HAP-1 (cell line): ENCODE measurements at regions not wholly inside any gene's neighbourhood (a gene's known extent, or its start where the extent isn't known, plus 50 kb on each side); places are given as distances from the start of the nearest gene placed in this dataset.
"Not testable (repeated sequence)": the region's sequence is repeated elsewhere in the genome, so short reads cannot be mapped to it uniquely, and the experiment has no call there.

Experiments used
- DNase-seq, 2 experiments: peaks; one replicate each; pipeline ENCODE4 v3.0.0-alpha.2; 2016 to 2020; ENCODE audit warnings: low spot score in 2 of 2
- H3K27me3 ChIP-seq: fragments of 250-450 bp; sonication (Bioruptor Pico); 2 replicates; pipeline ENCODE4 v1.5.1; 2020; ENCODE audit warnings: low read depth, mild to moderate bottlenecking, moderate library complexity
- H3K36me3 ChIP-seq: fragments of 250-450 bp; sonication (Bioruptor Pico); replicated peaks from 2 replicates; pipeline ENCODE4 v1.5.1; 2020; ENCODE audit warnings: mild to moderate bottlenecking
- H3K4me1 ChIP-seq: fragments of 250-450 bp; sonication (Bioruptor Pico); 2 replicates; pipeline ENCODE4 v1.5.1; 2020; ENCODE audit warnings: mild to moderate bottlenecking
- H3K4me3 ChIP-seq: fragments of 250-450 bp; sonication (Bioruptor Pico); 2 replicates; pipeline ENCODE4 v1.5.1; 2020; ENCODE audit warnings: mild to moderate bottlenecking, moderate library complexity
- H3K9me3 ChIP-seq: fragments of 250-450 bp; sonication (Bioruptor Pico); 2 replicates; pipeline ENCODE4 v1.5.1; 2020; ENCODE audit warnings: mild to moderate bottlenecking, moderate library complexity
- in situ Hi-C: fragments of 300-500 bp; cut with MboI; formaldehyde crosslinking; loops from 3 replicates; pipeline ENCODE4 v1.14.3; 2020; ENCODE audit warnings: low sequenced_read_pairs, inconsistent platforms, mixed read lengths

DNA sequence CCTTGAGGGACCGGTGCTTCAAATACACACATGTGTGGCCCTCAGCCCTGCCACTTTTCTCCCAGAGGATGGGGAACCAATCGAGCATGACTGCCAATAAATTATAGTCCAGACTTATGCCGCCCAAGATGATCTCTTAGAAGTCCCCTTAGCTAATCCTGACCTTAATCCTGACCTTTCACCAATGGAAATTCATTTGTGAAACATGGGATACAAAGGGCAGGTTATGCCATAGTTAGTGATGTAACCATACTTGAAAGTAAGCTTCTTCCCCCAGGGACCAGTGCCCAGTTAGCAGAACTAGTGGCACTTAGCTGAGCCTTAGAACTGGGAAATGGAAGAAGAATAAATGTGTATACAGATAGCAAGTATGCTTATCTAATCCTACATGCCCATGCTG, 190.6 kb downstream of the FBXO4 start:
- H3K27me3 ChIP-seq, H3K9me3 ChIP-seq, in situ Hi-C loops, DNase-seq, H3K4me1 ChIP-seq, H3K4me3 ChIP-seq, H3K36me3 ChIP-seq: not testable (repeated sequence)

- Histone ChIP-seq H3K36me3 (no peaks in the 10 kb centered on the region), H3K4me1 (no peaks in the 10 kb centered on the region), H3K9me3 (no peaks in the 10 kb centered on the region), H3K27me3 (no peaks in the 10 kb centered on the region), H3K4me3 (no peak overlapping the region)
- no peak for DNase-seq
- in situ Hi-C loops = no loop called here
These were observed 195.0 kb downstream of the FBXO4 start for GRCh38 chr5:42120070-42120469.

DNA sequence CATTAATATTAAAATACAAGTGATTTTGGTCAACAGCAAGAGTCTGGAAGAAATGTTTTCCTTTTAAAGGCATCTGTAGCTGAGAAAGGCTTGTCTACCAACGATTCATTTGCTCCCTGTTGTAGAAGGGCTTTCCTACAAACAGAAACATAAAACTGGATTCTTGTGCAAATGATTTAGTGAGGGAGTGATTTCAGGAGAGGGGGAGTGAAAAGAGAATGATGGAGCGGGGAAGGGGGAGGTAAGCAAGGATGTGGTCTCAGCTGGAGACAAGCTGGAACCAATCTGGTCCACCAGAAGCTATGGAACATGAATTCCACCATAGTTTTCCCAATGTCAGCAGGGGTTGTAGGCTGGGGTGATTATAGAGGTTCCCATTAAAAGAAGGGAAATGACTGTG, 196.3 kb downstream of the FBXO4 start:
- no peak for DNase-seq
- Histone ChIP-seq H3K4me1 (no peaks in the 10 kb centered on the region), H3K36me3 (no peaks in the 10 kb centered on the region), H3K4me3 (no peak overlapping the region), H3K9me3 (no peaks in the 10 kb centered on the region), H3K27me3 (no peaks in the 10 kb centered on the region)
- in situ Hi-C loops = no loop called here

DNA sequence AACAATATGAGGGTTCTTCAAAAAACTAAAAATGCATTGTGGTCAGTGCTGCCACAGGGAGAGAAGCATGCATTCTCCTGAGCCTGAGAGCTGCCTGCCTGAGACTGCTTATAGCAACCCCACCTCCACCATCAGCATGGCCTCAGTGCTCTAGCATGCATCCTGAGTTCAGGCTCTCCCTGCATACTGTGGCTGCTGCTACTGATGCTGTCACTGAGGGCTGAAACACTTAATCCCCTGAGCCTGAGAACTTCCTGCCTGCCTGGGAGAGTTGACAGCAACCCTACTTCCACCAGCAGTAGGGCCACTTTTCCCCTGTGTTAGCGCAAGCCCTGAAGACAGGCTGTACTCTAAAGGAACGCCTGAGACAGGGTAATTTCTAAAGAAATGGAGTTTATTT, 206.0 kb downstream of the FBXO4 start:
- DNase-seq = no peak
- in situ Hi-C loops = no loop called here
- H3K36me3 ChIP-seq = no peaks in the 10 kb centered on the region
- no peak overlapping the region for H3K4me3 ChIP-seq
- H3K4me1 ChIP-seq = no peaks in the 10 kb centered on the region
- no peaks in the 10 kb centered on the region for H3K9me3 ChIP-seq
- H3K27me3 ChIP-seq = no peaks in the 10 kb centered on the region

DNA sequence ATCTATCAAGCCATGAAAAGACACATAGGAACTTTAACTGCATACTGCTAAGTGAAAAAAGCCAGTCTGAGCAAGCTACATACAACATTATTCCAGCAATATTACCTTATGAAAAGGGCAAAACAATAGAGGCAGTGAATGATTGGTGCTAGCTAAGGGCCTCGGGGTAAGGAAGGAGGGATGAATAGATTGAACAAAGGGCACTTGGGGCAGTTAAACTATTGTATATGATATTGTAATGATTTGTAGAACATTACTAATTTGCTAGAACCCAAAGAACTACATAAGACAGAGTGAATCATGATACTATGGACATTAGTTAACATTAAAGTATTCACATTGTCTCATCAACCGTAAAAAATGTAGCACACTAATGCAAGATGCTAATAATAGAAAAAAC, 218.3 kb downstream of the FBXO4 start:
- Histone ChIP-seq H3K4me3 (no peak overlapping the region), H3K27me3 (no peaks in the 10 kb centered on the region), H3K4me1 (no peaks in the 10 kb centered on the region), H3K36me3 (no peaks in the 10 kb centered on the region), H3K9me3 (no peaks in the 10 kb centered on the region)
- no peak for DNase-seq
- in situ Hi-C loops = no loop called here

- Histone ChIP-seq H3K4me1 (no peaks in the 10 kb centered on the region), H3K27me3 (no peaks in the 10 kb centered on the region), H3K4me3 (no peak overlapping the region), H3K9me3 (no peaks in the 10 kb centered on the region), H3K36me3 (no peaks in the 10 kb centered on the region)
- DNase-seq = no peak
- in situ Hi-C loops = no loop called here
These were observed 223.7 kb downstream of the FBXO4 start for GRCh38 chr5:42148813-42149212.

- no peak overlapping the region for H3K4me3 ChIP-seq
- no peak for DNase-seq
- no peaks in the 10 kb centered on the region; the same call in 1 of the 2 replicates for H3K9me3 ChIP-seq
- H3K27me3 ChIP-seq = no peaks in the 10 kb centered on the region
- in situ Hi-C loops = no loop called here
- no peaks in the 10 kb centered on the region for H3K36me3 ChIP-seq
- H3K4me1 ChIP-seq = no peaks in the 10 kb centered on the region
These were observed 232.1 kb downstream of the FBXO4 start for GRCh38 chr5:42157215-42157614.

GRCh38 chr5:42163083-42163482, 238.0 kb downstream of the FBXO4 start:
- Histone ChIP-seq H3K9me3 (no peaks in the 10 kb centered on the region), H3K4me3 (no peak overlapping the region), H3K4me1 (no peaks in the 10 kb centered on the region; the same call in 1 of the 2 replicates), H3K27me3 (no peaks in the 10 kb centered on the region), H3K36me3 (no peaks in the 10 kb centered on the region)
- DNase-seq = peak in 1 of 2 experiments; percentile 21
- in situ Hi-C loops = no loop called here

GRCh38 chr5:42168091-42168670, 243.1 kb downstream of the FBXO4 start:
- Histone ChIP-seq H3K4me3 (no peak overlapping the region), H3K4me1 (no peaks in the 10 kb centered on the region; the same call in 1 of the 2 replicates), H3K27me3 (no peaks in the 10 kb centered on the region), H3K36me3 (no peaks in the 10 kb centered on the region), H3K9me3 (no peaks in the 10 kb centered on the region)
- in situ Hi-C loops = no loop called here
- DNase-seq = no peak

DNA sequence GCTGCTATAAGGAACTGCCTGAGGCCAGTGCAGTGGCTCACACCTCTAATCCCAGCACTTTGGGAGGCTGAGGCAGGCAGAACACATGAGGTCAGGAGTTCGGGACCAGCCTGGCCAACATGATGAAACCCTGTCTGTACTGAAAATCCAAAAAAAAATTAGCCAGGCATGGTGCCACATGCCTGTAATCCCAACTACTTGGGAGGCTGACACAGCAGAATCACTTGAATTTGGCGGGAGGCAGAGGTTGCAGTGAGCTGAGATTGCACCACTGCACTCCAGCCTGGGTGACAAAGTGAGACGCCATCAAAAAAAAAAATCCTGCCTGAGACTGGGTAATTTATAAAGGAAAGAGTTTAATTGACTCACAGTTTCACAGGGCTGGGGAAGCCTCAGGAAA, 247.1 kb upstream of the GHR start:
- H3K4me3 ChIP-seq, in situ Hi-C loops, H3K36me3 ChIP-seq, H3K27me3 ChIP-seq, DNase-seq, H3K4me1 ChIP-seq, H3K9me3 ChIP-seq: not testable (repeated sequence)

DNA sequence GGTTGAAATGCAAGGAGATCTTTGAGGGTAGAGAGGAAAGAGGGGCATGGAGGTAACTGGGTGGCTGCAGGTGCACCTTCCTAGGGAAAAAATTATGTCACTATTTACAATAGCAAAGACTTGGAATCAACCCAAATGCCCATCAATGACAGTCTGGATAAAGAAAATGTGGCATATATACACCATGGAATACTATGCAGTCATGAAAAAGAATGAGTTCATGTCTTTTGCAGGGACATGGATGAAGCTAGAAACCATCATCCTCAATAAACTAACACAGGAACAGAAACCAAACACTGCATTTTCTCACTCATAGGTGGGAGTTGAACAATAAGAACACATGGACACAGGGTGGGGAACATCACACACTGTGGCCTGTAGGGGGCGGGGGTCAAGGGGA, 243.4 kb upstream of the GHR start:
- H3K36me3 ChIP-seq, H3K4me3 ChIP-seq, H3K9me3 ChIP-seq, H3K4me1 ChIP-seq, in situ Hi-C loops, DNase-seq, H3K27me3 ChIP-seq: not testable (repeated sequence)

GRCh38 chr5:42216904-42217303, 206.3 kb upstream of the GHR start:
- in situ Hi-C loops = no loop called here
- no peaks in the 10 kb centered on the region for H3K27me3 ChIP-seq
- no peaks in the 10 kb centered on the region for H3K9me3 ChIP-seq
- H3K4me3 ChIP-seq = no peak overlapping the region
- DNase-seq = no peak
- no peaks in the 10 kb centered on the region for H3K36me3 ChIP-seq
- no peaks in the 10 kb centered on the region for H3K4me1 ChIP-seq

DNA sequence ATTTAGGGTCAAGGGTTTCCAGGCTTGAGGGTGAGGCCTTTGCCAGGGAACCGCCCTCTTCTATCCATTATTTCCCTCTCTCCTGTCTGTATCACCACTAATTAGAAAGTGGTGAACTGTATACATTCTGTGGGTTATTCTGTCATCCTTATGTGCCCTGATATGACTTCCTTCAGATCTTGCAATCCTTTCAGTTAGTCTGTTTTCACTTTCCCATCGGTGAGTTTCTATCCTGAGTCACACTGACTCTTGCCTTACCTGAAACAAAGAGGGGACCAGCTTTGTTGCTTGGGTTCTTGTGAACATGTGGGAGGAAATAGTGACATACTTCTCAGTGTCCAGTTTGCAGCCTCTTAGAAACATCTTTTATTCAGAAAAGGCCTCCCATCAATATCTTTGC, 205.4 kb upstream of the GHR start:
- in situ Hi-C loops = no loop called here
- no peak for DNase-seq
- Histone ChIP-seq H3K4me1 (no peaks in the 10 kb centered on the region), H3K4me3 (no peak overlapping the region), H3K27me3 (no peaks in the 10 kb centered on the region), H3K36me3 (no peaks in the 10 kb centered on the region), H3K9me3 (no peaks in the 10 kb centered on the region)

- in situ Hi-C loops = no loop called here
- no peaks in the 10 kb centered on the region for H3K4me1 ChIP-seq
- peak in 1 of 2 experiments; percentile 4 for DNase-seq
- H3K36me3 ChIP-seq = no peaks in the 10 kb centered on the region
- no peak overlapping the region for H3K4me3 ChIP-seq
- H3K9me3 ChIP-seq = no peaks in the 10 kb centered on the region
- H3K27me3 ChIP-seq = no peaks in the 10 kb centered on the region
These were observed 198.2 kb upstream of the GHR start for GRCh38 chr5:42225009-42225408.

DNA sequence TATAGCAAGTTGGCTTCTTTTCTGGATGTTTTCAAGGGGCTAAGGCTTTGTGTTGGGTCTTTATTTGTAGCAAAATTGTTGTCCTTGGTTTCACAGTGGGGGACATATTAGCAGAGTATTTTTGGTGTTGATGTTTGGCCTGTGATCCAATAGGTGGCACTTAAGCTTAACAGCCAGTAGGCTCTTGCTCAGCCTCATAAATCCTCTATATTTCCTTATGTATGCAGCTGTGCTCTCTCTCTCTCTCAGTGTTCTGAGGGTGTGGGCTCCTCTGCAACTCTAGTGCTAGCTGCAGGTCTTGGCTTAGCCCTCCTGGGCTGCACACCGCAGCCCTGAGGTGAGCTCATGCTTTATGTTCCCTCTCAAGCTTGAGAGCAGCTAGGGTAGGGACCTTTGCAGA, 195.0 kb upstream of the GHR start:
- Histone ChIP-seq H3K36me3 (no peaks in the 10 kb centered on the region), H3K9me3 (no peaks in the 10 kb centered on the region), H3K4me1 (no peaks in the 10 kb centered on the region), H3K4me3 (no peak overlapping the region), H3K27me3 (no peaks in the 10 kb centered on the region)
- in situ Hi-C loops = no loop called here
- DNase-seq = no peak
